IPS DF 19.7 (cell line): ENCODE measurements at regions not wholly inside any gene's neighbourhood (a gene's known extent, or its start where the extent isn't known, plus 50 kb on each side); places are given as distances from the start of the nearest gene placed in this dataset.
"Not testable (repeated sequence)": the region's sequence is repeated elsewhere in the genome, so short reads cannot be mapped to it uniquely, and the experiment has no call there.

ENCODE experiments used
- DNase-seq: peaks from one replicate; pipeline ENCODE4 v3.0.0-alpha.2; 2013; ENCODE audit warnings: low read depth, low spot score

GRCh38 chr16:73131156-73131862 lies 83.4 kb upstream of the ZFHX3 start:
- no peak for DNase-seq

- no peak for DNase-seq
These were observed 81.5 kb upstream of the ZFHX3 start for GRCh38 chr16:73129455-73129854.

DNA sequence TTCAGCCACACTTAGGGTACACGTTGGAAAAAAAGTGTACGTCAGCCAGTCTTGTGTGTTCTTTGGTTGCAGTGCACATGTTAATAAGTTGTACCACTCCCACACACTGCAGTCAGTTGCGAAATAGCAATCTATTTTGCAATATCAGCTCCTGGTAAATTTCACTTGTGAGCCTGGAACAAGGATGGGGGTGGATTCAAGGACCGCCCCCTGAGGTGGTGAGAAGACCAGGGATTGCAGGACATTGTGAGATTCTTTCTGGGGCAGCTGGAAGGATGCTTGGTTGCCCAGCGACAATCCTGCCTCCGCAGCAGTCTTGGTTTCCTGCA lies 78.6 kb upstream of the ZFHX3 start:
- DNase-seq: no peak

GRCh38 chr16:73125850-73126524 lies 78.1 kb upstream of the ZFHX3 start:
- DNase-seq: no peak

- no peak for DNase-seq
These were observed 76.9 kb upstream of the ZFHX3 start for GRCh38 chr16:73124665-73125375.

GRCh38 chr16:73124097-73124652 lies 76.2 kb upstream of the ZFHX3 start:
- no peak for DNase-seq

- DNase-seq: no peak
These were observed 74.9 kb upstream of the ZFHX3 start for GRCh38 chr16:73122604-73123391.

GRCh38 chr16:73116576-73116975 lies 68.6 kb upstream of the ZFHX3 start:
- DNase-seq: no peak

DNA sequence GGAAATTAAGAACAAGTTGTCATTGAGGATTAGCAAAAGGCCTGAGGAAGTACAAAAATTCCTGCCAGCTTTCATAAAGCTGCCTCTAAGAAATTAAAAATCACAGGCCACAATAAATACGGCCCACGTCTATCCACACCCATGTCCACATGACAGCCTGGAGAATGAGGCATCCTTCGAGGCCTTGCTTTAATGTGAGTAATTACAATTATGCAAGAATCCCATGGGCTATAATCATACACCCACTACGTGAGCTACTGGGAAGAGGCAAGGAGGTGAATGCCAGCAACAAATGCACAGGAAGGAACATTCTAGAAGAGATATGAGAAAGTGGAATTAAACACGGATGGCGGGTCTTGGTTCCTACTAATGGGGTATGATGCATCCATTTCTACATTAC lies 65.4 kb upstream of the ZFHX3 start:
- no peak for DNase-seq

- no peak for DNase-seq
These were observed 60.5 kb upstream of the ZFHX3 start for GRCh38 chr16:73108195-73108963.

DNA sequence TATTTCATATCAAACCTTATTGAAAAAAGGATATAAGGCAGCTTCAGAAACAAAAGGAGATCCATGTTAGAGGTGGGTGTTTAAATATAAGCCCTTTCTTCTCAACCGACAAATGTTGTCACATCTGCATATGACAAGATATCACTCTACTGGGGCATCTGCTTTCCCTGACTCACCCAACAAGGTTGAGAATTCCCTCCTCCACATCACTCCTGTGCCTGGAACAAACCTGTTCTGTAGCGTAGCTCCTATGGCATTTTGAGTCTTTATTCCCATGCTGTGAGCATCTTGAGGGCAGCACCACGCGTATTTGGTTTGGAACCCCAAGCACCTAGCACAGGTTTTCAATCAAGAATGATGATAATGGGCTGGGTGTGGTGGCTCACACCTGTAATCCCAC lies 59.4 kb upstream of the ZFHX3 start:
- DNase-seq: no peak

DNA sequence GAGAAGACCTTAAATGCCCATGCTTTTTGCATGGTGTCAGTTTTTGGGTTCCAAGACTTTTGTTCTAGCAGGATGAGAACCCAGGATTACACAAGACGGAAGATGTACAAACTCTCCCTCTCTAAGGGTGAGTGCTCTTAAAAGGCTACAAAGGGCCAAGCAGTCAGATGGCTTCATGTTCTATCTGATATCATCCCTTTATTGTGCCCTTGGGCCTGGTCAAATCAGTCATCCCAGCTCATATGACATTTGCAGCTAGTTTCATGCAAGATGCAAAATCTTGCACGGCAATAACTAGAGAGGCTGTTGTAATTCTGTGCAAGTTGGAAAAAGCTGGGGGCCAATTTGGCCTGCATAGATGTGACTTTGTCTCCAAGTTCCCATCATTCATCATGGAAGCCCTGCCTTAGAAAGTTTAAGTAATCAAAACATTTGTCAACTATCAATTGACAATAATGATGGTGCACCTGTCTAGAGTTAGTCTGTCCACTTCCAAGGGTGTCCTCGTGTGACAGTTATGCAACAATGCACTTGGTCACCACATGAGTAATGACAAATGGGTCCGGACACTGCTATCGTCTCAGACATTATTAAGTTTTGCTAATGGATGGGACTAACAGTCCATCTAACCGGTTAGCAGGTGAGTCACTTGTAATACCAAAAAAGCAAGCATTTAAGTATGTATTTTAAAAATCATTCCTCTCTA lies 58.6 kb upstream of the ZFHX3 start:
- DNase-seq: no peak

- no peak for DNase-seq
These were observed 53.6 kb upstream of the ZFHX3 start for GRCh38 chr16:73101568-73101967.

- not testable (repeated sequence) for DNase-seq
These were observed 51.7 kb upstream of the ZFHX3 start for GRCh38 chr16:73099601-73100000.
